Endothelial cell (in vitro differentiated cells): ENCODE measurements at regions not wholly inside any gene's neighbourhood (a gene's known extent, or its start where the extent isn't known, plus 50 kb on each side); places are given as distances from the start of the nearest gene placed in this dataset.

Experiments
- DNase-seq: peaks from one replicate; pipeline ENCODE4 v3.0.0; 2021; ENCODE audit warnings: low spot score
- H3K27ac Mint-ChIP-seq: one replicate; pipeline ENCODE4 v1.8.0; 2021; ENCODE audit warnings: mixed read lengths, inconsistent platforms; ENCODE audit not compliant: unreplicated experiment
- H3K27me3 Mint-ChIP-seq: one replicate; pipeline ENCODE4 v1.8.0; 2021; ENCODE audit warnings: mild to moderate bottlenecking, moderate library complexity, mixed read lengths, inconsistent platforms; ENCODE audit not compliant: unreplicated experiment
- H3K36me3 Mint-ChIP-seq: one replicate; pipeline ENCODE4 v1.8.0; 2021; ENCODE audit warnings: mild to moderate bottlenecking, low read depth, mixed read lengths, inconsistent platforms; ENCODE audit not compliant: unreplicated experiment
- H3K4me1 Mint-ChIP-seq: one replicate; pipeline ENCODE4 v1.8.0; 2021; ENCODE audit warnings: mild to moderate bottlenecking, mixed read lengths, inconsistent platforms; ENCODE audit not compliant: unreplicated experiment
- H3K4me3 Mint-ChIP-seq: one replicate; pipeline ENCODE4 v1.8.0; 2021; ENCODE audit warnings: mild to moderate bottlenecking, mixed read lengths, inconsistent platforms; ENCODE audit not compliant: unreplicated experiment
- H3K9me3 Mint-ChIP-seq: one replicate; pipeline ENCODE4 v1.8.0; 2021; ENCODE audit warnings: mixed read lengths, inconsistent platforms; ENCODE audit not compliant: unreplicated experiment
- CTCF ChIP-seq: fragments of 200-600 bp; sonication (generic); IDR thresholded peaks from one replicate; pipeline ENCODE4 v1.5.0; 2021; ENCODE audit warnings: antibody characterized with exemption; ENCODE audit not compliant: unreplicated experiment

- peaks cover 2% of the 10 kb centered on the region for H3K27me3 Mint-ChIP-seq
- no peak for TF ChIP-seq CTCF
- H3K4me1 Mint-ChIP-seq, result no peaks in the 10 kb centered on the region
- no peak overlapping the region for H3K27ac Mint-ChIP-seq
- no peak for DNase-seq
- H3K4me3 Mint-ChIP-seq, result no peak overlapping the region
- H3K9me3 Mint-ChIP-seq, result no peaks in the 10 kb centered on the region
- H3K36me3 Mint-ChIP-seq, result no peaks in the 10 kb centered on the region
Measured at GRCh38 chr7:3174515-3175284, 126.4 kb upstream of the SDK1 start.

GRCh38 chr7:3175285-3175902 is 125.7 kb upstream of the SDK1 start:
- DNase-seq, result no peak
- Mint-ChIP-seq H3K36me3 (no peaks in the 10 kb centered on the region), H3K9me3 (no peaks in the 10 kb centered on the region), H3K27me3 (peaks cover 2% of the 10 kb centered on the region), H3K4me3 (no peak overlapping the region), H3K27ac (no peak overlapping the region), H3K4me1 (no peaks in the 10 kb centered on the region)
- no peak for TF ChIP-seq CTCF

- peaks cover 2% of the 10 kb centered on the region for H3K27me3 Mint-ChIP-seq
- no peaks in the 10 kb centered on the region for H3K4me1 Mint-ChIP-seq
- no peak overlapping the region for H3K4me3 Mint-ChIP-seq
- no peak for TF ChIP-seq CTCF
- no peaks in the 10 kb centered on the region for H3K36me3 Mint-ChIP-seq
- no peaks in the 10 kb centered on the region for H3K9me3 Mint-ChIP-seq
- H3K27ac Mint-ChIP-seq, result no peak overlapping the region
- DNase-seq, result no peak
Measured at GRCh38 chr7:3176112-3177000, 124.7 kb upstream of the SDK1 start.

GRCh38 chr7:3177271-3177670 is 123.8 kb upstream of the SDK1 start:
- no peak for DNase-seq
- H3K9me3 Mint-ChIP-seq, result no peaks in the 10 kb centered on the region

More at GRCh38 chr7:3177271-3177670, 123.8 kb upstream of the SDK1 start:
- no peak overlapping the region for H3K27ac Mint-ChIP-seq
- H3K4me3 Mint-ChIP-seq, result no peak overlapping the region
- peaks cover 2% of the 10 kb centered on the region for H3K27me3 Mint-ChIP-seq
- H3K36me3 Mint-ChIP-seq, result no peaks in the 10 kb centered on the region
- H3K4me1 Mint-ChIP-seq, result no peaks in the 10 kb centered on the region
- TF ChIP-seq CTCF, result no peak
